Eye (tissue), 1 donor: ENCODE measurements at regions not wholly inside any gene's neighbourhood (a gene's known extent, or its start where the extent isn't known, plus 50 kb on each side); places are given as distances from the start of the nearest gene placed in this dataset.
"Not testable (repeated sequence)": the region's sequence is repeated elsewhere in the genome, so short reads cannot be mapped to it uniquely, and the experiment has no call there.

Source experiments
- DNase-seq: peaks from one replicate; pipeline ENCODE4 v3.0.0-alpha.2; 2015

DNA sequence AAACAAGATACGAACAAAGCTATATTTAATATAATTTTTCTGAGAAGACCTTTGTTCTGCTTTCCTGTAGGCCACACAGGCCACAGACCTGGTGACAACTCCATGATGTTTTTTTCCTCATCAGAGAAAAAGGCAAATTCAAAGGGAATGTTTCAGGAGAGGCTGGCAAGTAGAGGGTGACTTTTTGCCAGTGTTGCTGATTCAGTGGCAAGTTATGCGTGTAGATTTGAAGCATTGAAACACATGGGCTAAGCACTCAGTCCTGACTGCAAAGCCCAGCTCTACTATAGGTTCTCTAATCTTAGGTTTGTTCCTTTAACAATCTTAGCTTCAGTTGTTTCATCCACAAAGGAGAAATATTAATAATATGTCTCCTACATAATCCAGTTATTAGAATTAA, 499.8 kb downstream of the SUCLG1 start:
- no peak for DNase-seq

DNA sequence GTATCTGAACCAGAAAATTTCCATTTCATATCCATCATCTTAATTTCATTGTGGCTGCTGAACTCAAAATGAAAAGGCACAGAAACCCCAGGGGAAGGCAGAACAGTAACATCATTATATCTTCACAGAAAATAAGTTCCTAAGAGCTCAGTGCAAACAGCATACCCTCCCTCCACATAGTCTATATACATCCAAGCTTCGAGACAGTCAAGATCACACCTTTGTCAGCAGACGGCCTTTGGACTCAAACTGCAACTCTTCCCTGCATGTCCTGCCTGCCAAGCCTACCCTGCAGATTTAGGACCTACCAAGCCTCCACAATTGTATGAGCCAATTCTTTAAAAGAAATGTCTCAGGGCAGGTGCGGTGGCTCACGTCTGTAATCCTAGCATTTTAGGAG, 502.1 kb downstream of the SUCLG1 start:
- no peak for DNase-seq

DNA sequence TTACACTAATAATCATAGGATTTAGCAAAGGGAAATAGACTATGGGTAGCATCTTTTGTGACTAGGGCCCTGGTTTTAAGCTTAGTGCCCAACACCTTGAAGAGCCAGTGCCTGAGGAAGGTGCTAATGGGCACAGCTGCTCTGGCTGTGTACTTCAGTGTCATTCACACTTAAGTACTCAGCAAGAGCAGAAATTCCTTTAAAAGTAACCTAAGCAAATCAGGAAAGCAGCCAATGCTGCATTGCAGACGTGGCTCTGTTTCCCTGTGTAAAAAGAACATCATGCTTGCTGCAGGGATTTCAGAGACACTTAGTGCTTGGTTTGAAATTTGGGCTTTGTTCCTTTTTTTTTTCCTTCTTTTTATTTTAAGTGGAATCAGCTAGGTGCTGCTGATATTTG, 505.4 kb downstream of the SUCLG1 start:
- no peak for DNase-seq

DNA sequence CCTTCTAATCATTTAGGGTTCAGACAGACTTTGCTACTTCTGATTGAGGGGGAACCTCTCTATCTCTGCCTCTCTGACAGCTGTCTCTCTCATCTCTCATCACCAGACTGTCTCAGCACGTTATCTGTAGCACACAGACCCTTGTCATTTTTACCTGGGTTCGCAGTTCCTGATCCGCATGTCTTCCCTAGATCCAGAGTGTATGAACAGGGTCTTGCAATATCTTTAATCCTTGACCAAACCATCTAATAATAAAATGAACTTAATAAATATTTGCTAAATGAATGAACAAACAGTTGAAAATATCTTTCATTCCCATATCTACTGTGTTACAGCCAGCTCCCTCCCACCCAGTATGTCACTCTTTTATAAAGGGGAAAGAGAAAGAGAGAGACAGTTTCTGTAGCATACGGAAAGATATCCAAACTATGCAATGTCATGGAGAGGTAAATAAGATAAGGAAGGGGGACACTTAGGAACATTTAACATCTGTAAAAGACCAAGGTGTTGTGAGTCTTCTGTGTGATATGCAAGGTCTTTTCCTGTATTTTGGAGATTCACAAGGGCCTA, 507.6 kb downstream of the SUCLG1 start:
- no peak for DNase-seq

DNA sequence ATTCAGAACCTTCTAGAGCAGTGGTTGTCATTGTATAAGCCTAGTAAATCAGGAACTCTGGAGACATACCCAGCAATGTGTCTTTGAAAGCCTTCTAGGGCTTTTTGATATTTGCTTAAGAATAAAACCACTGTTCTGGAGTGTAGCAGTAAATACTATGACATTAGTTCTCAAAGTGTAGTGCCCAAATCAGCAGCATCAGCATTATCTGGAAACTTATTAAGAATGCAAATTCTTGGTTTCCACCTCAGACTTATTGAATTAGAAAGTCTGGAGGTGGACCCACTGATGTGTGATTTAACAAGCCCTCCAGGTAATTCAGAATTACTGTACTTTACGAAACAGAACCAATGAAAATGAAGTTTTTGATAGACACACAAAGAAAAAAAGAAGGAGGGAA, 509.7 kb downstream of the SUCLG1 start:
- no peak for DNase-seq

DNA sequence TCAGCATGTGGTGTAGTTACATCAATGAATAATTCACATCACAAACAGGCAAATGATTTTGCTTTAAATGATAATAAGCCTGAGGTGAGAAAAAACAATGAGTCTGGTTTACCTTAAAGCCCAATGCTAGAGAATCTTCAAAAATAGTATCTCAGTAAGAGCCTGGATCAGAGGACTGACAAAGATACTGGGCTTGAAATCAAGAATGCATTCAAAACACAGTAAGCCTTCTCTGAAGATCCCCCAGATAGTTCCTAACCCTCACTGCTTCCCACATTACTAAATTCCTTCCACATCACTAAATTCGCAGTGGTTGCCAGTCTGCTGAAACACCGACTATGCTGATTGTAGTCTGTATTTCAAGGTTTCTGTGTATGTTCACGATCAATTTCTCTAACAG, 514.9 kb downstream of the SUCLG1 start:
- peak; percentile 59 for DNase-seq

DNA sequence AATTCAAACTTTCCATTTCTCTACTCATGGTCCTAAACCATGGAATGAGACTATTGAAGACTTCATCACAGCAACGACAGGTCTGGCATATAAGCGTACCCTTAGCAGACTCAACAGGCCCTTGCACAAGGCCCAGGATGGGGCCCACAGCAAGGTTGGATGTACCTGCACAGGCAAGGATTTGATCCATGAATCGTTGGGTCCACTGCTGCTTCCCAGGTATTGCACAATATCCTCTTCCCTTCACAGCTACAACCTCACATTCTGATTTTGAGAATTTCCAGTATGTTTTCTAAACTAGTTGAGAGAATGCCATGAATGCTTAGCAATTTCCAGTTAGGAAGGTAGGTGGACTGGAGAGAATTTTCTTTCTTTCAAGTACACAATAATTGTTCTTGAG, 515.8 kb downstream of the SUCLG1 start:
- DNase-seq, result no peak

DNA sequence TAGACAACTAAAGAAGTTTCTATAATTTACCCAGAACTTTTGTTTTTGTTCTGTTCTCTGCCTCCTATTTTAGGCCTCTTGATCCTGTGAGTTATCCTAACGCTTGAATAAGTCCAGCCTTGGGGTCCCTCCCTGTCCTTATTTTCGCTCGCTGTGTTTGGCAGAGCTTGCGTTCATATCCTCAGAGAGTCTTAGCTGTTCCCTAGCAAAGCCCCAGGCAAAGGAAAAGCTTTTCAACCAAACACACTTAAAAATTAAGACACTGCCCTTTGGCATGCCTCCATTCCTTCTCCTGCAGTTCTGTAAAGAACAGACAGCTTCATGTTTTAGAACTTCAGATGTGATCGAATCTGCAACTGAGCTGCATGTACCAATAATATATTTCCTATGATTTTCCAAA, 517.2 kb downstream of the SUCLG1 start:
- DNase-seq, result peak; percentile 16

DNA sequence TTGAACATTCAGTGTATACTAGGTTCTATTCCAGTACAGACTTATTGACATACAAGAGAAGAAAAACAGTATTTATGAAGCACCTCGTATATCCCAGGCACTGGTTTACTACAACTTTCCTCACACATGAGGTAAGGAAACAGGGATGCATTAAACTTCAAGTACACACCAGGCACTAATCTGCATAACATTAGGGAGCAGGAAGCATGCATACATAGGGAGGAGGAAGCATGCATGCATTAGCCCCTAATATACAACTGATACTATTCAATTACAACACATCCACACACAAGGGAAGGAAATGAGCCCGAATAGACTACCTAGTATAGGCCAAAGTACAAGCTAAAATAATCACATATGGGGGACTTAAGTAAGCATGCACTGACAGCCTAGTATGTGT, 525.3 kb downstream of the SUCLG1 start:
- no peak for DNase-seq

DNA sequence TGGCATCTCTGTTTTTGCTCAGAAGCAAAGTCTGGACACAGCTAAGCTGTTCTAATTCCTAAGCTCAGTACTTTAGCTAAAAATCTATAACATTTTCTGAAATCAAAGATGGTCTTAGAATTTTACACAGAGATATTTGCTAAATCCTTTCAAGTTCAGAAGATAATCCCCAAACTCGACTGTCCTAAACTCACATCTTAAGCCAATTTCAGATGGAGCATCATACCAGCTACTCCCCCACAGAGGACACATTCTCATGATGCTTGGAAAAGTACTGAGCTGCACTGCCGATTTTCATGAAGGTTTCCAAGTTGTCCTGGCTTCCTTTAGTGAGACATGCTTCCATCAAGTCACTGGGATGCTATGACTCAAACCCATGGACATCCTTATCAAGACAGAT, 535.5 kb downstream of the SUCLG1 start:
- DNase-seq, result no peak

DNA sequence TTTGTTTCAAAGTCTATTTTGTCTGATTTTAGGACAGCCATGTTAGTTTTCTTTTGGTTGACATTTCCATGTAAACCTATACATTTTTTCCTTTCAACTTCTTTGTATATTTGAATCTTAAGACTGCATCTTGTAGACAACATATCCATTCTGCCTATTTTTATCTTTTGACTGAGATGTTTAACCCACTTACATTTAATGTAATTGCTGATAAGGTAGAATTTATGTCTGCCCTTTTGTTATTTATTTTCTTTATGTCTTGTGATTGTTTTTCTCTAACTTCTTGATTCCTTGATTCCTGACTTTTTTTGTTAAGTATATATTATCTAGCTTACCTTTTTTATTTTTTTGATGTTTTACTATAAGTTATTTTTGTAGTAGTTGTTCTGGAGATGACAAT, 542.5 kb downstream of the SUCLG1 start:
- no peak for DNase-seq

DNA sequence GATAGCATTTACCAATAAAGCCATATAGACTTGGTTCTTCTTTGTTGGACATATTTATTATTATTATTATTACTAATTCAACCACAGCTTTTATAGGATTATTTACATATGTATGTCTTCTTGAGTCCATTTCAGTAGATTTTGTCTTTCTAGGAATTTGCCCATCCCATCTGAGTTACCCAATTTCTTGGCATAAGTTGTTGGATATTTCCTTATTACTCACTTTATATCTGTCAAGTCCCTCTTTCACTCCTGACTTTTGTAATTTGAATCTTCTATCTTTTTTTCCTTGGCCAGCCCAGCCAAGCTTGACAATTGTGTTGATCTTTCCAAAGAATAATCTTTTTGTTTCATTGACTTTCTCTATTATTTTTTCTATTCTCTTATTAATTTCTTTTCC, 543.7 kb downstream of the SUCLG1 start:
- no peak for DNase-seq

DNA sequence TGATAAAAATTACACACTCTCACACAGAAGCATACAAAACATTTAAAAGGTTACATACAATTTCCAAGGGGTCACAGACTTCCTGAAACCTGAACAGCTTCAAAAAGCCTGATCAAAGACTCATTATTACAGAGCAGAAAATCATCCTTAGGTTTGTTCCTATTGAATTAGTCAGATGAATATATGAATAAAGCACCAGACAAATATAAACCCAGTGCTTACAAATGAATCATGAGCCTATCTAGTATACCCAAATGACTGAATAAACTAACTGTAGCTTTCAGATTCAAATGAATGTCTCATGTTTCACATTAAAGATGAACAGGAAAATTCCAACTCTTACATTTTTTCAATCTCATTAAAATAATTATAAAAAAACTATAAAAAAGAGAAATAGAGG, 550.3 kb downstream of the SUCLG1 start:
- DNase-seq, result no peak

DNA sequence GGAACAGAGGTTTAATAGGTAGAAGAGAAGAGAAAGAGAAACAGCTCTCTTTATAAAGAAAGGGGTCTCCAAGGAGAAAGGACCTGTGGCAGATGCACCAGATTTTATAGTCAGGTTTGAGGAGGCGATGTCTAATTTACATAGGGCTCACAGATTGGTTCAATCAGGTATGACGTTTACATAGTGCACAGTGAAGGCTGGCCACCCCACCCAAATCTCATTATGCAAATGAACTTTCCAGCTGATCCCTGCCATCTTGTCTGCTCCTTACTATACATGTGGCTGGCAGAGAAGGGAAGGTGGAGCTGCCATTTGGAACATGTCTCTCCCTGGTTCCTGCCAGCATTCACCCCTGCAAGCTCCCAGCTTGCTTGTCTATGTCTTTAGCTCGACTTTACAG, 557.8 kb downstream of the SUCLG1 start:
- DNase-seq, result no peak

DNA sequence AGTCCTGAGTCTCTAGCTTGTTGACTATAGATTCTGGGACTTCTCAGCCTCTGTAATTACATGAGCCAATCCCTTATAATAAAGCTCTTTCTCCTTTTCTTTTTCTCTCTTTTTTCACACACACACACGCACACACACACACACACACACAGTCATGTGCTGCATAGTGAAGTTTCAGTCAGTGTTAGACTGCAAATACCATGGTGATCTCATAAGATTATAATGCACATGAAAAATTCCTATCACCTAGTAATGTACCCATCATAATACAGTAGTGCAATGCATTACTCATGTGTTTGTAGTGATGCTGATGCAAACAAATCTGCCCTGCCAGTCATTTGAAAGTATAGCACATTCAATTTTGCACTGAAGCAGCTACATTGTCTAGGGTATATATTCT, 558.2 kb downstream of the SUCLG1 start:
- DNase-seq, result peak; percentile 1

DNA sequence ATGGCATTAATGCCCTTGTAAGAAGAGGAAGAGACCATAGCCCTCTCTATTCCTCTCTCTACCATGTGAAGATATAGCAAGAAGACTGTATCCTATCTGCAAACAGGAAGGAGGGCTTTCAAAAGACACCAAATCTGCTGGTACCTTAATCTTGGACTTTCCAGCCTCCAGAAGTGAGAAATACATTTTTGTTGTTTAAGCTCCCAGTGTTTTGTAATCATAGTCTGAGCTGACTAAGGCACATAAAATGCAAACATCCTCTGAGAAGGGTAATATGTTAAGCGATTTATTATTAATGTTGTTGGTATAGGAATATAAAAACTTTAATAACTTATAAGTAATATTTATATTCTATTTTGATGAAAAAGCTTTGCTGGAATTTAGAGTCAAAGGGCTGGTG, 559.8 kb downstream of the SUCLG1 start:
- DNase-seq, result no peak

DNA sequence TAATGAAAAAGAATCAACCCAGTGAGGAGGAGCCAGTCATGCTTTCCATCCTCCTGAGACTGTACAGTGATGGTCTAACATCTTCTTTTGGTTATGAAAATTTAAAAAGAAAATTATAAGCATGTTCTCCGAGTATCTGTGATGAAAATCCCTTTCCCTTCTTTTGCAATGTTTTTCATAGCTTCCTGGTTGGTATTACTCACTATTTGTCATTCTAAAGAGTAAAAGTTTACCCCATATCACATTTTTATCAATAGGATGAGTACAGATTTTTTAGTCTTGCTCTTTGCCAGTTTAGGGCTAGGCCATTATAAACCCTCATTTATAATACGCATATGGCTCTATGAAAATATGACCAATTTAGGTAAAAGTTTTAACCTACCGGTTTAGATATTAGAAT, 564.1 kb downstream of the SUCLG1 start:
- DNase-seq, result no peak

DNA sequence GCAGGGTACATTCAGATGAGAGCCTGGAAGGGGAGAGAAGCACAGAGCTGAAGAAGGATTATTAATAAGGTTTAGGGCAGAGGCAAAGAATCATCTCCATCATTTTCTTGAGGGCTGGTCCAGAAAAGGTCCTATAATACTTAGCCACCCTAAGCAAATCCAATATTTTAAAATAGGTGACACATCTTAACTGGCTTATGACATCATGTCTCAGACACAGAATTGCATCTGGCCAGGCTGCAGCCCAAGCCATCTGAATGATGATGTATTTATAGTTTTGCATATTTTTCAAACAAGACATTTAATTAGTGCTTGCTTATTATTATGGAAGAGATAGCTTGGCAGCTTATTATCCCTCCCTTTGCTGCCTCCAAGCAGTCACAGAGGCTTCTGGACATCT, 571.3 kb downstream of the SUCLG1 start:
- DNase-seq, result no peak

DNA sequence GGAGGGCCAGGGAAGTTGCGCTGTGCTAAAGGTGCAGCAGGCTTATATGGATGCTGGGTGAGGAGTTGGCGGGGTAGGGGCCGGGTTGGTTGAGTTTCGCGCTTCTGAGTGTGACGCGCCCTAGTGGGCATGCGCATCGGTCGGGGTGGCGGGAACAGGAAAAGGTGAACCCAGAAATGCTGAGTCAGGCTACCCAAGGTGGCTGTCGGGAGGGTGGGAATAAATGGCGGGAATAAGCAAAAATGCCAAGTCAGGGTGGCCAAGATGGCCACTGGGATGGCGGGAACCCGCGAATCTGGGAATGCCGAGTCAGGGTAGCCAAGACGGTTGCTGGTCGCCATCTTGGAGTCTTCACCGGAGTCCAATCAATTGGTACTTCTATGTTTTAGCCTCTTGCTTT, 580.0 kb downstream of the SUCLG1 start:
- DNase-seq, result no peak

DNA sequence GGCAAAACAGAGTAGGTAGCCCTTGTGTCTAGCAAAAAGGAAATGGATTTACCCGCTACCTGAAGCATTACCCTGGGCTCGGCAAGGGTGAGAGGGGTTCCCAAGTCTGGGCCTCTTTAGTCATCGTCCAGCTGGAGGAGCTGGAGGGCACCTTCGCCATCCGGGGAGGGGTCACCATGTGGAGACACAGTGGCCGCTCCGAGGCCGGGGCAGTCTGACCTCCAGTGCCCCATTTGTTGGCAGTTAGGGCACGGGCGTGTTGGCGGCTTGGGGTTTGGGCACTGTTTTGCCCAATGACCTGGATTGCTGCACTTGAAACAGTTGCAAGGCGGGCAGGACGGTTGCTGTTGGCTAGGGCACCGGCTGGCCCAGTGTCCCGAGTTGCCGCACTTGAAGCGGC, 581.8 kb downstream of the SUCLG1 start:
- DNase-seq, result not testable (repeated sequence)

DNA sequence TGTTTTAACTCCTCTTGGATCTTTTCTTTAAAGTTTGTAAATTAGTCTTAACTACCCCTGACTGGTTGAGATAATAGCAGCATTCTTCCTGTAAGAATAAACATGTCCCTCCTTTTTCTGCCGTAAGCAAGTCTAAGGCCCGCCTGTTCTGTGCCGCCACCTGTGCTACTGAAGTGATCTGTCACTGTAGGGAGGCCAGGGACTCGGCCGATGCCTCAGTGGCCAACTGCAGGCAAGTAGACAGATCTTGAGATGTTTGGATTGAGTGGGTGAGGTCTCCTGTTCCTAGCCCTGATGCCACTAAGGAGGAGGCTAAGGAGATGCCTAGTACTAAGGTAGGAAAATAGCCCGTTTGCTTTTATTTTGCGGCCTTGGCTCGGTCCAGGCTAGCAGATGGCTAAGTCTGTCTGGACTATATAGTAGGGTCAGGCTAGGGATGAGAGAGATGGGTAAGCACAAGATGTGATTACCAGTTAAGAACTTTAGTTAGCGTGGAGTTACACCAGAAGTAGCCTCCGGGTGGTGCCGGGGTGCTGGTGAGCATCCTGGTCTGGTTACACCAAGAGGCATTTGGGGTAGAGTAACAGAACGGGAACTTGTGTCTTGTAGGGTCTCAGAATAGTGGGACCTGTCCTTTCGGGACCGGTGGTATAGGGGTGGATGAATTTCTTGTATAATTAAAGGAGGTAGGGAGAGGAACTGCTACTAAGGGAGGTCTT, 584.2 kb downstream of the SUCLG1 start:
- no peak for DNase-seq

DNA sequence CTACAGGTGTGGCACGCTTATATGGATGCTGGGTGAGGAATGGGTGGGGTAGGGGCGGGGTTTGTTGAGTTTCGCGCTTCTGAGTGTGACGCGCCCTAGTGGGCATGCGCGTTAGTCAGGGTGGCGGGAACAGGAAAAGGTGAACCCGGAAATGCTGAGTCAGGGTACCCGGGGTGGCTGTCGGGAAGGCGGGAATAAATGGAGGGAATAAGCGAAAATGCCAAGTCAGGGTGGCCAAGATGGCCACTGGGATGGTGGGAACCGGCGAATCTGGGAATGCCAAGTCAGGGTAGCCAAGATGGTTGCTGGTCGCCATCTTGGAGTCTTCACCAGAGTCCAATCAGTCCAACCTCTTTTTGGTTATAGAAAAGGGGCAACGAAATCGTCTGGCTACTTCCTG, 585.0 kb downstream of the SUCLG1 start:
- DNase-seq, result no peak

DNA sequence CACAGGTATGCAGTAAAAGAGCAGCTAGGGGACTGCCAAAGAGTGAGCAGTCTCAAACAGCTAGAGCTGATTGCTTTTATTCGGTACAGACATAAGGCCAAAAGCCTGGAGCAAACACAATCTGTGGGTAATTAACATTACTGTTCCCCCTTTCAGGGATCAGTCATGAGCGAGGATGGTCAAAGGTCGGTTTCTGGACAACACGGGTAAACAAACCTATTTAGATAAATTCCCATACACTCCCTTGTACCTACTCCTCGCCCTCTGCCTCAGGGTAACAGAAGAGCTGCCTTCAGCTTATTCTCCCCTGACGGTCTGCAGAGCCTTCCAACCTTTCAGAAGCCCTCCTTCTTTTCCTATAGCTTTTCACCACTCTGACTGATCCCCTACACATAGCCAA, 586.0 kb downstream of the SUCLG1 start:
- no peak for DNase-seq

DNA sequence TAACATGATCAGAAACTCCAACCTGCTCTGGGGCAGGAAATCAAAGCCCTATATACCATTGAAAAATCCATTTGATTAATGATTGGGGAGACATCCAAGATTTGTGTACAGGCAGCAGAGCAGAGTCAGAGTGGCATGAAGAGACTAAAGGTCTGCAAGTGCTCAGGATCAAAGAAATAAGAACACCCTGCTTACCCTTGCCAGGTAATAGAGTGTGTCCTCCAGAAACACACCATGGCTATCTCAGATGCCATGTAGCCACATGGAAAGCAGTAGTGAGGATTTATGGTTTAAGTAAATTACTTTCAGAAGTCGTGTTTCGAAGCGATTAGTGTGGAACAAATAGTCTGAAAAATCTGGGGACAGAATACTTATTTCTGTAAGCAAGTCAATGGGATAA, 592.9 kb downstream of the SUCLG1 start:
- no peak for DNase-seq

DNA sequence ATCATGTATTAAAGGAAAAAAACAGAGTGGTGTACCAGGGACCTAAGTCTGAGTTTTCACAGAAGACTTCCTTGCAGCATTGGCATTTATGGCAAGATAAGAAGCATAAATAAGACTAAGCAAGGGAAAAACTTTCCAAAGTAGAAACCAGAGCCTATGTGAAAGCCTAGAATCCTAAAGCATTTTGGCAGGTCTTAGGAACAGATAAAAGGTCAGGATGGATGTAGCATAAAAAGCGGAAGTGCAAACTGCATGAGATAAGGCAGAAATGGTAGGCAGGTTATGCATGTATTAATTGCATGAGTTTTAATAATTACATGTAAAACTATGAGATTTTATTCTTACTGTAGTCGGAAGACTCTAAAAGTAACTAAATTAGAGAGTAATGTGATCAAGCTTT, 596.5 kb downstream of the SUCLG1 start:
- DNase-seq, result no peak
